T-cell (primary cell): ENCODE measurements at regions not wholly inside any gene's neighbourhood (a gene's known extent, or its start where the extent isn't known, plus 50 kb on each side); places are given as distances from the start of the nearest gene placed in this dataset.
"Not testable (repeated sequence)": the region's sequence is repeated elsewhere in the genome, so short reads cannot be mapped to it uniquely, and the experiment has no call there.

Experiments
- ATAC-seq, 4 experiments: fragments of 200-7000 bp in 3 of 4; fragments of 150-1000 bp in 1 of 4; cut with Tn5 transposase; replicated peaks in 1 of 4; 1 replicate in 3 of 4; 2 replicates in 1 of 4; pipeline ENCODE4 v1.10.0; 2021; ENCODE audit warnings: moderate library complexity in 3 of 4, mild to moderate bottlenecking in 2 of 4, moderate number of reproducible peaks in 1 of 4
- CTCF ChIA-PET, 2 donors: fragments of 300-600 bp; sonication (Branson Sonifier 250); formaldehyde crosslinking; loops; one replicate each; lab custom pipeline; 2022; ENCODE audit warnings: antibody characterized with exemption in 2 of 2; lab: Charles Lee
- POLR2A ChIA-PET, 2 donors: fragments of 300-600 bp; sonication (Branson Sonifier 250); formaldehyde crosslinking; loops; one replicate each; lab custom pipeline; 2022; ENCODE audit warnings: antibody characterized with exemption in 2 of 2; lab: Charles Lee
- DNase-seq, 35 experiments: peaks; one replicate each; pipeline versions ENCODE4 v3.0.0 to v3.0.0-alpha.2; 2013 to 2023
- H3K27ac ChIP-seq: one replicate; pipeline ENCODE4 v1.5.1; 2013; ENCODE audit warnings: low read length
- H3K27me3 ChIP-seq, 2 experiments: replicated peaks in 1 of 2; 1 replicate in 1 of 2; 2 replicates in 1 of 2; pipeline versions ENCODE4 v1.6.1 to v1.7.0; 2013; ENCODE audit warnings: low read length in 1 of 2, mixed read lengths in 1 of 2; ENCODE audit not compliant: control insufficient read depth in 2 of 2, insufficient read depth in 2 of 2; ENCODE audit errors: extremely low read depth in 1 of 2
- H3K36me3 ChIP-seq, 2 donors: 1 replicate in 1 of 2; 2 replicates in 1 of 2; pipeline versions ENCODE4 v1.6.1 to v1.7.0; 2013; ENCODE audit warnings: low read length in 1 of 2; ENCODE audit not compliant: control insufficient read depth in 2 of 2, insufficient read depth in 1 of 2; ENCODE audit errors: extremely low read depth in 1 of 2
- H3K4me1 ChIP-seq, 2 experiments: 1 replicate in 1 of 2; 2 replicates in 1 of 2; pipeline versions ENCODE4 v1.6.1 to v1.7.0; 2013; ENCODE audit warnings: low read length in 2 of 2, mixed read lengths in 1 of 2; ENCODE audit not compliant: insufficient read depth in 2 of 2, control insufficient read depth in 1 of 2; ENCODE audit errors: extremely low read depth in 1 of 2
- H3K4me3 ChIP-seq, 2 donors: 1 replicate in 1 of 2; 2 replicates in 1 of 2; pipeline versions ENCODE4 v1.5.1 to v1.7.0; 2013; ENCODE audit warnings: mild to moderate bottlenecking in 2 of 2, low read length in 1 of 2, moderate library complexity in 1 of 2; ENCODE audit not compliant: control insufficient read depth in 1 of 2; ENCODE audit errors: extremely low read depth in 1 of 2
- H3K9me3 ChIP-seq: 2 replicates; pipeline ENCODE4 v1.7.0; 2013
- H3K27ac Mint-ChIP-seq, 2 donors: one replicate each; pipeline ENCODE4 v1.8.0; 2020 to 2021; ENCODE audit warnings: mild to moderate bottlenecking in 2 of 2, mixed read lengths in 2 of 2
- H3K27me3 Mint-ChIP-seq, 2 donors: one replicate each; pipeline ENCODE4 v1.8.0; 2021 to 2022; ENCODE audit warnings: mixed read lengths in 2 of 2
- H3K36me3 Mint-ChIP-seq: one replicate; pipeline ENCODE4 v1.8.0; 2021; ENCODE audit warnings: mixed read lengths
- H3K4me1 Mint-ChIP-seq, 3 donors: one replicate each; pipeline ENCODE4 v1.8.0; 2020 to 2022; ENCODE audit warnings: mixed read lengths in 3 of 3, mild to moderate bottlenecking in 1 of 3
- H3K4me3 Mint-ChIP-seq, 3 donors: one replicate each; pipeline ENCODE4 v1.8.0; 2020 to 2022; ENCODE audit warnings: mild to moderate bottlenecking in 3 of 3, mixed read lengths in 3 of 3, moderate library complexity in 3 of 3
- H3K9me3 Mint-ChIP-seq, 3 donors: one replicate each; pipeline ENCODE4 v1.8.0; 2020 to 2022; ENCODE audit warnings: mixed read lengths in 3 of 3
- WGBS: methylation state at CpG from one replicate; pipeline ENCODE4 v1.1.5; 2013; ENCODE audit warnings: missing lambda C conversion rate; ENCODE audit not compliant: insufficient coverage; 5-methylcytosine and 5-hydroxymethylcytosine counted together

DNA sequence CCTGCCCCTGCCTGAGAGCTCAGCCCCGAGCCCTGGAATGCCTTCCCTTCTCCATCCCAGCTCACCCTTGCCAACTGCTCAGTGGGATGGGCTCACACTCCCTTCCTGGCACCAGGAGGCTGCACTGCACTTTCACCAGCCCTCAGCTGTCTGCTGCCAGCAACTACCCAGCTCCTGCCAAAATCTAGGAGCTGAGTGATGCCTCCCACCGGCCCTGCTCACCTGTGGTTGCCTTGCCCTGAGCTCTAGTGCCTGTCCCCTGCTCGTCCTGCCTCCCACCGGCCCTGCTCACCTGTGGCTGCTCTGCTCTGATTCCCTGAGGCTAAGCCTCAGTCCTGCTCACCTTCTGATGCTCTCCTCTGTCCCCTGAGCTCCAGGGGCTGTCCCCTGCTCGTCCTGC lies 119.8 kb downstream of the TMEM121 start:
- Histone ChIP-seq H3K4me3 (no peak overlapping the region), H3K27me3 (peaks cover 0 to 10% of the 10 kb centered on the region in 2 experiments), H3K27ac (no peak overlapping the region), H3K4me1 (peaks cover 0 to 9% of the 10 kb centered on the region in 2 experiments), H3K9me3 (no peaks in the 10 kb centered on the region), H3K36me3 (no peaks in the 10 kb centered on the region)
- Mint-ChIP-seq H3K4me3 (no peak overlapping the region), H3K27me3 (peaks cover 4 to 11% of the 10 kb centered on the region in 2 donors), H3K4me1 (peaks cover 0 to 9% (median 2%) of the 10 kb centered on the region in 3 donors), H3K36me3 (no peaks in the 10 kb centered on the region), H3K9me3 (no peaks in the 10 kb centered on the region), H3K27ac (no peak overlapping the region)
- WGBS, result 38% methylated on average over 4 of the region's 5 CpGs
- peak in 1 of 35 experiments; percentile 24 for DNase-seq
- ChIA-PET CTCF (no interaction called here), POLR2A (no interaction called here)
- ATAC-seq, result no peak

- WGBS, result 62% methylated on average over 5 of the region's 7 CpGs
- H3K9me3 ChIP-seq, H3K27ac Mint-ChIP-seq, H3K4me1 ChIP-seq, H3K27ac ChIP-seq, CTCF ChIA-PET, H3K4me3 ChIP-seq, ATAC-seq, POLR2A ChIA-PET, DNase-seq, H3K36me3 ChIP-seq, H3K4me1 Mint-ChIP-seq, H3K9me3 Mint-ChIP-seq, H3K4me3 Mint-ChIP-seq, H3K36me3 Mint-ChIP-seq: not testable (repeated sequence)
- peaks cover 4 to 11% of the 10 kb centered on the region in 2 donors for H3K27me3 Mint-ChIP-seq
- peaks cover 0 to 10% of the 10 kb centered on the region in 2 experiments for H3K27me3 ChIP-seq
Measured at GRCh38 chr14:105646711-105647281, 120.4 kb downstream of the TMEM121 start.

DNA sequence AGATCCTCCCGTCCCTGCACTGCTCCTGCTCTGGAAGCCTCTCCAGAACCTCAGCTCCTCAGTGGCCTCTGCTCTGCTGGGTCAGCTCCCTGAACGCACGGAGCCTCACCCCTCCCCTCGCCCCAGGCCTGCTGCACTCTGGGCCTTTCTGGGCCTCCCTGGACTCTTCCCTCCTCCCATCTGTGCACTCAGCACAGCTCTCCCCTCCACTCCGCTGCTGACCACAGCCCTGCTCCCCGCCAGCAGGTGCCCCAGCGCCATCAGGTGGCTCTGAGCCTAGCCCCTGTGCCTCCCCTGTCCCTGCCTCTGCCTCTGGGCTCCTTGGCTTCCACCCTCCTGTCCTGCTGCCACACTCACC lies 121.0 kb downstream of the TMEM121 start:
- peaks cover 4 to 11% of the 10 kb centered on the region in 2 donors for H3K27me3 Mint-ChIP-seq
- 77% methylated on average over 6 of the region's 7 CpGs for WGBS
- H3K36me3 Mint-ChIP-seq, DNase-seq, H3K4me3 ChIP-seq, H3K36me3 ChIP-seq, CTCF ChIA-PET, ATAC-seq, POLR2A ChIA-PET, H3K4me1 Mint-ChIP-seq, H3K27ac ChIP-seq, H3K9me3 ChIP-seq, H3K4me1 ChIP-seq, H3K27ac Mint-ChIP-seq, H3K4me3 Mint-ChIP-seq, H3K9me3 Mint-ChIP-seq: not testable (repeated sequence)
- H3K27me3 ChIP-seq, result peaks cover 0 to 10% of the 10 kb centered on the region in 2 experiments

DNA sequence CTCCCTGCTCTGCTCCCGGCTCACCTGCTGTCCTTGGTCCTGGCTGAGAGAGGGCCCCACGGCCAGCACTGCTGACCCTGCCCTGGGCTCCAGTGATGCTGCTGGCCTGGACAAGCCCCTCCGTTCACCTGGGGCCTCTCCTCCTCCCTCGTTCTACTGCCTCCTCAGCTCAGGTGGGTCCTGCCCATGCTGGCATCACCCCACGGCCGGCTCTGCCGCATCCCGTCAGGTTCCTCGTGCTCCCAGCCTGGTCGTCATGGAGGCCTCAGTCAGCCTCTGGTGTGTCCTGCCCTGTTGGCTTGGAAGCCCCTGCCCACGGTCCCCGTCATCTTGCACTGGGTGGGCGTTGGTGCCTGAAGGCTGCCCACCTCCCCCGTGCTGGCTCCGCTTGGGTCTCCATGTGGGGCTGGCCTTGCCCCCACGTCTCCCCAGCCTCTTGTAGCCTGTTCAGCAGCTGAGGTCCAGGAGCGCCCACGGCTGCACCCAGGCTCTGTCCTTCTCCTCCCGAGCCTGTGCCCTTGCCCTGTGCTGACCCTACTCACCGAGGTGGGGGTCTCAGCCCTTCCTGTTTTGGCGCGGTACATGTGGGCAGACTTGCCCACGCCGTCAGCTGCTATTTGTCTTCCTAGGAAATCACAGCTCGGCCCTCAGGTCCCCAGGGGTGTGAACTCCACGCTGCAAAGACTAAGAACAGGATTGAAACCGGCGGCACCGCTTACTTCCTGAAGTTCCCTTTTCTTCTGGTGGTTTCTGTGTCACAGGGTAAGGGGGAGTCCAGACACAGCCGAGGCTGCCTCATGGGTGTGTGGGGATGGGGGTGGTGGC lies 121.6 kb downstream of the TMEM121 start:
- ChIA-PET CTCF (no interaction called here), POLR2A (no interaction called here)
- WGBS, result 66% methylated on average over 29 of the region's 30 CpGs
- Histone ChIP-seq H3K36me3 (no peaks in the 10 kb centered on the region), H3K27me3 (peaks cover 0 to 10% of the 10 kb centered on the region in 2 experiments), H3K4me1 (peaks cover 0 to 9% of the 10 kb centered on the region in 2 experiments), H3K27ac (no peak overlapping the region), H3K4me3 (no peak overlapping the region), H3K9me3 (no peaks in the 10 kb centered on the region)
- no peaks in the 10 kb centered on the region for H3K36me3 Mint-ChIP-seq
- peak overlapping the region in 1 of 2 donors; percentile 15 for H3K27ac Mint-ChIP-seq
- peaks cover 4 to 11% of the 10 kb centered on the region in 2 donors for H3K27me3 Mint-ChIP-seq
- H3K4me3 Mint-ChIP-seq, result peak overlapping the region in 1 of 3 donors; percentile 13
- DNase-seq (no peak), ATAC-seq (no peak)
- peaks cover 0 to 9% (median 2%) of the 10 kb centered on the region in 3 donors for H3K4me1 Mint-ChIP-seq
- no peaks in the 10 kb centered on the region for H3K9me3 Mint-ChIP-seq

- H3K27me3 Mint-ChIP-seq, result peaks cover 4 to 11% of the 10 kb centered on the region in 2 donors
- H3K9me3 ChIP-seq, H3K4me3 ChIP-seq, ATAC-seq, H3K4me1 Mint-ChIP-seq, POLR2A ChIA-PET, H3K27ac Mint-ChIP-seq, DNase-seq, H3K4me3 Mint-ChIP-seq, H3K4me1 ChIP-seq, H3K27ac ChIP-seq, H3K9me3 Mint-ChIP-seq, CTCF ChIA-PET, H3K36me3 ChIP-seq, H3K36me3 Mint-ChIP-seq: not testable (repeated sequence)
- WGBS, result 70% methylated on average over 7 of the region's 13 CpGs
- peaks cover 0 to 10% of the 10 kb centered on the region in 2 experiments for H3K27me3 ChIP-seq
Measured at GRCh38 chr14:105648609-105649535, 122.5 kb downstream of the TMEM121 start.

DNA sequence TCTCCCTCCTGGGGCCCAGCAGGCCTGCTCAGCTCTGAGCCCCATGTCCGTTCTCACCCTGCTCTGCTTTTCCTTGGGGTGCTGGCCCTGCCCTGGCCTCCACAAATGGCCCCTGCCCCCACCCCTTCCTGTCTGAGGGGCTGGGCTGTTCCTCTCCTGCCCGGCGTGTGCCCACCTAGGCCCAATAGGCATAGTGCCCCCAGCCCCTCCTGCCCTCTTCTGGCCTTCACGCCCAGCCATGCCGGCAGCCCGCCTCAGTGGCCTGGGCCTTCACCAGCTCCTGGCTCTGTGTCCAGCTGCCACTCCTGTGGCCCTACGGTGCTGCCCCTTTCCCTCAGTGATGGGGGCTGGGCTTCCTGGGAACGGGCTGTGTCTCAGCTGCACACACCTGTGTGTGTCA lies 125.9 kb downstream of the TMEM121 start:
- H3K27me3 ChIP-seq, H3K36me3 Mint-ChIP-seq, H3K9me3 Mint-ChIP-seq, H3K4me1 Mint-ChIP-seq, DNase-seq, H3K4me1 ChIP-seq, ATAC-seq, H3K4me3 Mint-ChIP-seq, H3K4me3 ChIP-seq, H3K27ac Mint-ChIP-seq, H3K9me3 ChIP-seq, H3K36me3 ChIP-seq, H3K27ac ChIP-seq, CTCF ChIA-PET, POLR2A ChIA-PET: not testable (repeated sequence)
- H3K27me3 Mint-ChIP-seq, result peaks cover 0 to 14% of the 10 kb centered on the region in 2 donors
- 90% methylated on average over 4 of the region's 8 CpGs for WGBS
